Right lobe of liver (tissue), 4 donors: ENCODE measurements at regions not wholly inside any gene's neighbourhood (a gene's known extent, or its start where the extent isn't known, plus 50 kb on each side); places are given as distances from the start of the nearest gene placed in this dataset.

Experiments
- CTCF ChIP-seq, 4 donors: fragments of 200-600 bp in 3 of 4; fragments of 450-650 bp in 1 of 4; IDR thresholded peaks; one replicate each; pipeline versions ENCODE4 v1.5.1 to v1.8.0; 2016 to 2022; ENCODE audit warnings: antibody characterized with exemption in 4 of 4, mild to moderate bottlenecking in 2 of 4
- POLR2A ChIP-seq: fragments of 450-650 bp; IDR thresholded peaks from one replicate; pipeline ENCODE4 v1.6.1; 2017; ENCODE audit warnings: antibody characterized with exemption, mild to moderate bottlenecking
- donor health status: DM: no; HTN: no; CAD: no.
- donor health status: DM: no; HTN: no; CAD: no.
- donor health status: DM: no; HTN: yes; CAD: no.

- TF ChIP-seq CTCF (IDR thresholded peaks at IDR 0.05), result no peak
- no peak for TF ChIP-seq POLR2A
Measured at GRCh38 chr21:20802201-20802600, 196.0 kb upstream of the NCAM2 start.
